Testis (tissue), 2 donors: ENCODE measurements at regions not wholly inside any gene's neighbourhood (a gene's known extent, or its start where the extent isn't known, plus 50 kb on each side); places are given as distances from the start of the nearest gene placed in this dataset.

ENCODE experiments used
- DNase-seq: peaks from one replicate; pipeline ENCODE4 v3.0.0-alpha.2; 2019
- H3K27ac ChIP-seq, 2 donors: fragments of 200-600 bp; sonication (generic); one replicate each; pipeline ENCODE4 v1.5.1; 2019
- H3K27me3 ChIP-seq: fragments of 200-600 bp; sonication (generic); one replicate; pipeline ENCODE4 v1.5.1; 2019
- H3K36me3 ChIP-seq: fragments of 200-600 bp; sonication (generic); one replicate; pipeline ENCODE4 v1.5.1; 2017; ENCODE audit warnings: low read depth; ENCODE audit errors: missing control alignments
- H3K4me1 ChIP-seq: fragments of 200-600 bp; sonication (generic); one replicate; pipeline ENCODE4 v1.5.1; 2019
- H3K4me3 ChIP-seq, 2 donors: fragments of 200-600 bp; sonication (generic); one replicate each; pipeline ENCODE4 v1.5.1; 2017 to 2019
- H3K9me3 ChIP-seq: fragments of 200-600 bp; sonication (generic); one replicate; pipeline ENCODE4 v1.5.1; 2017
- POLR2A ChIP-seq: fragments of 450-650 bp; IDR thresholded peaks from one replicate; pipeline ENCODE4 v1.6.1; 2017; ENCODE audit warnings: antibody characterized with exemption, mild to moderate bottlenecking, moderate library complexity
- WGBS, 2 donors: methylation state at CpG; one replicate each; pipeline ENCODE4 v1.1.5; 2018; 5-methylcytosine and 5-hydroxymethylcytosine counted together
- intact Hi-C: fragments of 100-400 bp; cut with DNase I; formaldehyde crosslinking; loops from one replicate; pipeline ENCODE4 v1.15.1; 2023; ENCODE audit warnings: low total_unique reads
- TF ChIP-seq, protein P1 (sequence below), 3 experiments: fragments of 450-650 bp in 2 of 3; fragments of 200-600 bp in 1 of 3; sonication (generic) in 1 of 3; IDR thresholded peaks; one replicate each; pipeline ENCODE4 v1.5.1; 2016 to 2019; ENCODE audit warnings: antibody characterized with exemption in 3 of 3, mild to moderate bottlenecking in 2 of 3, moderate library complexity in 1 of 3

DNA sequence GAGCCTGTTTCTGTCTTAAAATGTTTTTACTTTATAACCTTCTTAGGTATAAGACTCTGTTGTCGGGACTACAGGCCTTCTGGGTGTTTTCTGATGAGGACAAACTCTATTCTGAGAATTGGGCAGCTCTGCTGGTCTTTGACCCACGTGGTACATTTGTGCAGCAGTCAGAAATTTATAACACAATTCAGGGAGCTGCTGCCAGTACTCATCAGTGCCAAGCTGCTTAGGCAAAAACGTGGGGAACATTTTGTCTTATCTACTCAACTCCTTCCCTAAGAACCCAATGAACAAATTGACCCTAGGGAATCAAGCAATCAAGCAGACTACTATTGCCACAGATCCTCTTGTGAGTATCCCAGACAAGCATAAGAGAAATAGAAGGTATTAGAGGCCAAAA lies 180.7 kb upstream of the PDZRN3 start:
- no peaks in the 10 kb centered on the region for H3K27me3 ChIP-seq
- peak; percentile 36 for DNase-seq
- no peaks in the 10 kb centered on the region for H3K36me3 ChIP-seq
- no peak overlapping the region for H3K27ac ChIP-seq
- no peaks in the 10 kb centered on the region for H3K9me3 ChIP-seq
- no peak overlapping the region for H3K4me3 ChIP-seq
- TF ChIP-seq POLR2A = no peak
- TF ChIP-seq, protein P1, sequence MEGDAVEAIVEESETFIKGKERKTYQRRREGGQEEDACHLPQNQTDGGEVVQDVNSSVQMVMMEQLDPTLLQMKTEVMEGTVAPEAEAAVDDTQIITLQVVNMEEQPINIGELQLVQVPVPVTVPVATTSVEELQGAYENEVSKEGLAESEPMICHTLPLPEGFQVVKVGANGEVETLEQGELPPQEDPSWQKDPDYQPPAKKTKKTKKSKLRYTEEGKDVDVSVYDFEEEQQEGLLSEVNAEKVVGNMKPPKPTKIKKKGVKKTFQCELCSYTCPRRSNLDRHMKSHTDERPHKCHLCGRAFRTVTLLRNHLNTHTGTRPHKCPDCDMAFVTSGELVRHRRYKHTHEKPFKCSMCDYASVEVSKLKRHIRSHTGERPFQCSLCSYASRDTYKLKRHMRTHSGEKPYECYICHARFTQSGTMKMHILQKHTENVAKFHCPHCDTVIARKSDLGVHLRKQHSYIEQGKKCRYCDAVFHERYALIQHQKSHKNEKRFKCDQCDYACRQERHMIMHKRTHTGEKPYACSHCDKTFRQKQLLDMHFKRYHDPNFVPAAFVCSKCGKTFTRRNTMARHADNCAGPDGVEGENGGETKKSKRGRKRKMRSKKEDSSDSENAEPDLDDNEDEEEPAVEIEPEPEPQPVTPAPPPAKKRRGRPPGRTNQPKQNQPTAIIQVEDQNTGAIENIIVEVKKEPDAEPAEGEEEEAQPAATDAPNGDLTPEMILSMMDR (IDR thresholded peaks at IDR 0.05) = no peak
- intact Hi-C loops = no loop called here
- H3K4me1 ChIP-seq = no peaks in the 10 kb centered on the region
- 34 to 53% methylated on average over 3 of the region's 3 CpGs for WGBS, 2 donors

DNA sequence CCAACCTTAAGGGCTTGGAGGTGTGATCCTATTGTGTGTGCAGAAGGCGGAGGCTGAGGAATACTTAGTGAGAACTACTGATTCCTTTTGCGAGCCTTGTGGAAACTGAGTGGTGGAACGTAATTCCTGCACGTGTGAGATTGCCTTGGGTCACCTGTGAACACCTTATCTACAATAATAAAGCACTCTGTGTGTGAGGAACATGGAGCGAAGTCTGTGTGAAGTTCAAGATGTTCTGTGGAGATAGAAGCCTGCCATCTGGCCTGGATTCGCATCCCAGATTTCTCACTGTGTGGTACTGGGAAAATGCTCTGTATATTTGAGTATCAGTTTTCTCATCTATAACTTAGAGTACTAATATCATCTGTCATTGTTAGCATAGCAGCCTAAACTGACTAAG lies 179.5 kb upstream of the PDZRN3 start:
- H3K27ac ChIP-seq = no peak overlapping the region
- H3K9me3 ChIP-seq = no peaks in the 10 kb centered on the region
- no peaks in the 10 kb centered on the region for H3K4me1 ChIP-seq
- no peaks in the 10 kb centered on the region for H3K27me3 ChIP-seq
- H3K4me3 ChIP-seq = no peak overlapping the region
- intact Hi-C loops = no loop called here
- H3K36me3 ChIP-seq = no peaks in the 10 kb centered on the region
- 83 to 91% methylated on average over 6 of the region's 6 CpGs for WGBS, 2 donors
- DNase-seq = no peak
- no peak for TF ChIP-seq POLR2A
- TF ChIP-seq, protein P1 (IDR thresholded peaks at IDR 0.05) = no peak

DNA sequence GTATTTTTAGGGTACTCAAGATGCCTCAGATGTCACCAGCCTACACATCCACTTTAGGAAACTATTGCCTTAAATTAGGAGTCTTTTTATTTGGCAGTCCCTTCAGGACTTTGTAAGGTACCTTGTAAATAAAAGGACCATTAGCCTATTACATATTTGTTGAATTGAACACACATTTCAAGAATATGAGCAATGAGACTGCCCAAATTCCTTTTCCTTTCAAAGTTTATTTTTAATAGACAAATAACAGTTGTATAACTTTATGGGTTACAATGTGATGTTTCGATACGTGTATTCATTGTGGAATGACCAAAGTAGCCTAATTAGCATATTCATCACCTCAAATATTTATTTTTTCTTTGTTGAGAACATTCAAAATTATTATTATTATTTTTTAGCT lies 176.7 kb upstream of the PDZRN3 start:
- H3K27me3 ChIP-seq = no peaks in the 10 kb centered on the region
- H3K9me3 ChIP-seq = no peaks in the 10 kb centered on the region
- intact Hi-C loops = no loop called here
- no peaks in the 10 kb centered on the region for H3K36me3 ChIP-seq
- H3K27ac ChIP-seq = no peak overlapping the region
- DNase-seq = no peak
- TF ChIP-seq, protein P1 (IDR thresholded peaks at IDR 0.05) = no peak
- no peak for TF ChIP-seq POLR2A
- H3K4me1 ChIP-seq = no peaks in the 10 kb centered on the region
- H3K4me3 ChIP-seq = no peak overlapping the region
- 88 to 89% methylated on average over 2 of the region's 2 CpGs for WGBS, 2 donors

DNA sequence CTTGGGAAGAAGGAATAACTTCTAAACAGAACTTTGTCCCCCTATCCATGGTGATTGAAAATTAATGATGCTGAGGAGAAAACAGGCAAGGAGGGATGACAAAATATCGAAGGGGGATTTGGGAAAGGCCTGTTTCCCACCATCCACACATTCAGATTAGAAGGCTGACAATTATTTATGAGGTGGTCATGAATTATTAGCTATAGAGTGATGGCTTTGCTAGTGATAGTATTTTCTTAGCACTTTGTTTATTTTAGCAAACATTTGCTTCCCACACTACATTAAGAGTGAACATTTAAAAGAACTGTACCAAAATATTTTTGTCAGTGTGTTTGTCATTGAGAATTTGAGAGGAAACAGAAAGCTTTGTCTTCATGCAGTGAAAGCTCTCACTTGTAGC lies 172.6 kb upstream of the PDZRN3 start:
- 77 to 87% methylated on average over 1 of the region's 1 CpG for WGBS, 2 donors
- no peak for DNase-seq
- no peaks in the 10 kb centered on the region for H3K27me3 ChIP-seq
- H3K4me3 ChIP-seq = no peak overlapping the region
- no peaks in the 10 kb centered on the region for H3K36me3 ChIP-seq
- TF ChIP-seq POLR2A = no peak
- TF ChIP-seq, protein P1 (IDR thresholded peaks at IDR 0.05) = no peak
- no peaks in the 10 kb centered on the region for H3K9me3 ChIP-seq
- H3K27ac ChIP-seq = no peak overlapping the region
- H3K4me1 ChIP-seq = no peaks in the 10 kb centered on the region
- intact Hi-C loops = no loop called here

DNA sequence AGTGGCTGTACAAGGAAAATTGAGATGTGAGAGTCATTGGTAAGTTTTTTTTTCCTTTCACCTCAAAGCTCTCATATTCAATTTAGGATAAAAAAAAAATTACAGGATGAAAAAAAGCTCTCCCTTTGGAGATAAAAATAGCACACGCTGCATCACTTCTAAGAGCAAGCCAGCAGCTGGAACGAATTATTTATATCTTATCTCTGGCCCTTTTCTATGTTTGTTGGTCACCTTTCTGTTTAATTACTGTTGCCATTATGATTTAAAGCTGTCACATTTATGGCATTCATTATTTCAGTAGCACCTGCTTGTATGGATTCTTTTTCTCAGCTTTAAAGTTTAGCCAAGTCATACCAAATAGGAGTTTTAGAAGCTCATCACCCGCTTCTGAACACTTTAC lies 171.6 kb upstream of the PDZRN3 start:
- no peaks in the 10 kb centered on the region for H3K4me1 ChIP-seq
- no peak for TF ChIP-seq POLR2A
- TF ChIP-seq, protein P1 (IDR thresholded peaks at IDR 0.05) = no peak
- no peak overlapping the region for H3K27ac ChIP-seq
- H3K27me3 ChIP-seq = no peaks in the 10 kb centered on the region
- WGBS, 2 donors = 45 to 55% methylated on average over 3 of the region's 3 CpGs
- no peak for DNase-seq
- intact Hi-C loops = no loop called here
- no peaks in the 10 kb centered on the region for H3K9me3 ChIP-seq
- H3K4me3 ChIP-seq = no peak overlapping the region
- no peaks in the 10 kb centered on the region for H3K36me3 ChIP-seq
